Thyroid gland (tissue), 4 donors: ENCODE measurements at regions not wholly inside any gene's neighbourhood (a gene's known extent, or its start where the extent isn't known, plus 50 kb on each side); places are given as distances from the start of the nearest gene placed in this dataset.

Source experiments
- DNase-seq, 2 donors: peaks; one replicate each; pipeline ENCODE4 v3.0.0-alpha.2; 2019
- H3K27ac ChIP-seq, 3 donors: fragments of 200-600 bp; sonication (generic); 1 replicate in 2 of 3; 2 replicates in 1 of 3; pipeline ENCODE4 v1.5.1; 2016 to 2019; ENCODE audit warnings: mild to moderate bottlenecking in 1 of 3, moderate library complexity in 1 of 3
- H3K27me3 ChIP-seq: fragments of 200-600 bp; sonication (generic); one replicate; pipeline ENCODE4 v1.5.1; 2019
- H3K36me3 ChIP-seq, 2 donors: fragments of 200-600 bp; sonication (generic); one replicate each; pipeline ENCODE4 v1.5.1; 2016 to 2019
- H3K4me1 ChIP-seq, 2 donors: fragments of 200-600 bp; sonication (generic); one replicate each; pipeline ENCODE4 v1.5.1; 2017 to 2019
- H3K4me3 ChIP-seq, 3 donors: fragments of 200-600 bp; sonication (generic); replicated peaks in 1 of 3; 1 replicate in 2 of 3; 2 replicates in 1 of 3; pipeline ENCODE4 v1.5.1; 2016; ENCODE audit warnings: mild to moderate bottlenecking in 1 of 3
- H3K9me3 ChIP-seq: fragments of 200-600 bp; sonication (generic); one replicate; pipeline ENCODE4 v1.5.1; 2017
- CTCF ChIP-seq, 6 experiments: fragments of 200-600 bp in 3 of 6; fragments of 450-650 bp in 3 of 6; sonication (generic) in 3 of 6; IDR thresholded peaks; one replicate each; pipeline ENCODE4 v1.5.1; 2016 to 2019; ENCODE audit warnings: antibody characterized with exemption in 6 of 6, mild to moderate bottlenecking in 2 of 6, inconsistent platforms in 1 of 6, moderate library complexity in 1 of 6
- POLR2A ChIP-seq, 2 donors: fragments of 450-650 bp; IDR thresholded peaks; one replicate each; pipeline ENCODE4 v1.6.1; 2017; ENCODE audit warnings: antibody characterized with exemption in 2 of 2, mild to moderate bottlenecking in 2 of 2, moderate library complexity in 1 of 2
- WGBS, 2 donors: methylation state at CpG; one replicate each; pipeline ENCODE4 v1.1.5; 2017; 5-methylcytosine and 5-hydroxymethylcytosine counted together
- intact Hi-C: fragments of 100-400 bp; cut with DNase I; formaldehyde crosslinking; loops from one replicate; pipeline ENCODE4 v1.15.1; 2023

- DNase-seq = no peak
- H3K36me3 ChIP-seq = no peaks in the 10 kb centered on the region
- no peaks in the 10 kb centered on the region for H3K9me3 ChIP-seq
- H3K4me1 ChIP-seq = no peaks in the 10 kb centered on the region
- TF ChIP-seq POLR2A (IDR thresholded peaks at IDR 0.05) (no peak), CTCF (IDR thresholded peaks at IDR 0.05) (no peak)
- intact Hi-C loops = no loop called here
- 85 to 89% methylated on average over 1 of the region's 1 CpG for WGBS, 2 donors
- no peak overlapping the region for H3K4me3 ChIP-seq
- no peaks in the 10 kb centered on the region for H3K27me3 ChIP-seq
- H3K27ac ChIP-seq = no peak overlapping the region
Measured at GRCh38 chr4:137768881-137769280, 236.6 kb upstream of the PCDH18 start.

DNA sequence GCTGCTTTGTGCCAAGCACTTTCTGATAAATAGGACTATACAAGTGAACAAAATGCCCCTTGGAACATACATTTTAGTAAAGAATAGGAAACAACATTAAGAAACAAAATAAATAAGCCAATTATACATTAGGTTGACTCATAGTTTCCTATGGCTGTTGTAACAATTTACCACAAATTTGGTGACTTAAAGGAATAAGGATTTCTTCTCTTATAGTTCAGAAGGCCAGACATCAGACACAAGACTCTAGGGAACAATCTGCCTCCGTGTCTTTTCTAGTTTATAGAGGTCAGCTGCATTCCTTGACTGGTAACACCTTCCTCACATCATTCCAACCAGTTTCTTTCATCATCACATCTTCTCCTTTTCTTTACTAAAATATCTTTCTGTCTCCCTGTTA, 235.9 kb upstream of the PCDH18 start:
- Histone ChIP-seq H3K27me3 (no peaks in the 10 kb centered on the region), H3K9me3 (no peaks in the 10 kb centered on the region), H3K4me3 (no peak overlapping the region), H3K4me1 (no peaks in the 10 kb centered on the region), H3K27ac (no peak overlapping the region), H3K36me3 (no peaks in the 10 kb centered on the region)
- intact Hi-C loops = no loop called here
- no peak for TF ChIP-seq CTCF (IDR thresholded peaks at IDR 0.05)
- no peak for TF ChIP-seq POLR2A (IDR thresholded peaks at IDR 0.05)
- DNase-seq = no peak
- 62 to 63% methylated on average over 1 of the region's 1 CpG for WGBS, 2 donors

- H3K4me3 ChIP-seq = no peak overlapping the region
- WGBS, 2 donors = 57 to 95% methylated on average over 3 of the region's 3 CpGs
Measured at GRCh38 chr4:137762591-137762990, 230.3 kb upstream of the PCDH18 start.

GRCh38 chr4:137754652-137755471, 222.6 kb upstream of the PCDH18 start:
- Histone ChIP-seq H3K4me1 (no peaks in the 10 kb centered on the region), H3K36me3 (no peaks in the 10 kb centered on the region), H3K4me3 (no peak overlapping the region), H3K27ac (no peak overlapping the region), H3K9me3 (no peaks in the 10 kb centered on the region), H3K27me3 (no peaks in the 10 kb centered on the region)
- intact Hi-C loops = no loop called here
- 63 to 76% methylated on average over 1 of the region's 1 CpG for WGBS, 2 donors
- TF ChIP-seq CTCF (IDR thresholded peaks at IDR 0.05) = no peak
- no peak for TF ChIP-seq POLR2A (IDR thresholded peaks at IDR 0.05)
- no peak for DNase-seq

More at GRCh38 chr4:137762591-137762990, 230.3 kb upstream of the PCDH18 start:
- DNase-seq = no peak
- no peak overlapping the region for H3K27ac ChIP-seq
- H3K4me1 ChIP-seq = no peaks in the 10 kb centered on the region
- H3K27me3 ChIP-seq = no peaks in the 10 kb centered on the region
- H3K9me3 ChIP-seq = no peaks in the 10 kb centered on the region
- H3K36me3 ChIP-seq = no peaks in the 10 kb centered on the region
- intact Hi-C loops = no loop called here
- TF ChIP-seq POLR2A (IDR thresholded peaks at IDR 0.05) = no peak
- no peak for TF ChIP-seq CTCF (IDR thresholded peaks at IDR 0.05)

- Histone ChIP-seq H3K27ac (no peak overlapping the region), H3K27me3 (no peaks in the 10 kb centered on the region), H3K4me3 (no peak overlapping the region), H3K36me3 (no peaks in the 10 kb centered on the region), H3K4me1 (peaks cover 0 to 3% of the 10 kb centered on the region in 2 donors), H3K9me3 (no peaks in the 10 kb centered on the region)
- no peak for TF ChIP-seq CTCF (IDR thresholded peaks at IDR 0.05)
- TF ChIP-seq POLR2A (IDR thresholded peaks at IDR 0.05) = no peak
- no peak for DNase-seq
- intact Hi-C loops = no loop called here
Measured at GRCh38 chr4:137749466-137749865, 217.2 kb upstream of the PCDH18 start.
